Common myeloid progenitor, CD34-positive (primary cell): ENCODE measurements at regions not wholly inside any gene's neighbourhood (a gene's known extent, or its start where the extent isn't known, plus 50 kb on each side); places are given as distances from the start of the nearest gene placed in this dataset.
"Not testable (repeated sequence)": the region's sequence is repeated elsewhere in the genome, so short reads cannot be mapped to it uniquely, and the experiment has no call there.

ENCODE experiments used
- CTCF ChIA-PET: fragments of 350-600 bp; sonication (Branson Sonifier 250); formaldehyde crosslinking; loops from one replicate; lab custom pipeline; 2021; ENCODE audit warnings: antibody characterized with exemption; lab: Charles Lee
- POLR2A ChIA-PET: fragments of 350-600 bp; sonication (Branson Sonifier 250); formaldehyde crosslinking; loops from one replicate; lab custom pipeline; 2021; ENCODE audit warnings: antibody characterized with exemption; lab: Charles Lee
- DNase-seq, 3 donors: peaks; one replicate each; pipeline versions ENCODE4 v3.0.0 to v3.0.0-alpha.2; 2013
- H3K27ac ChIP-seq, 2 experiments: 1 replicate in 1 of 2; 2 replicates in 1 of 2; pipeline ENCODE4 v1.7.0; 2013; ENCODE audit warnings: inconsistent platforms in 2 of 2, low read length in 2 of 2, mild to moderate bottlenecking in 2 of 2, low read depth in 1 of 2, moderate library complexity in 1 of 2; ENCODE audit not compliant: severe bottlenecking in 2 of 2, insufficient read depth in 1 of 2, poor library complexity in 1 of 2
- H3K27me3 ChIP-seq, 5 experiments: replicated peaks in 2 of 5; 1 replicate in 3 of 5; 2 replicates in 2 of 5; pipeline versions ENCODE4 v1.6.1 to v1.7.0; 2013; ENCODE audit warnings: low read length in 4 of 5, mild to moderate bottlenecking in 2 of 5, moderate library complexity in 2 of 5, inconsistent platforms in 1 of 5; ENCODE audit not compliant: insufficient read depth in 5 of 5, control insufficient read depth in 4 of 5
- H3K36me3 ChIP-seq, 4 experiments: 1 replicate in 2 of 4; 2 replicates in 2 of 4; pipeline versions ENCODE4 v1.6.1 to v1.7.0; 2013; ENCODE audit warnings: low read length in 3 of 4, control low read depth in 1 of 4, mild to moderate bottlenecking in 1 of 4; ENCODE audit not compliant: control insufficient read depth in 4 of 4, insufficient read depth in 4 of 4
- H3K4me1 ChIP-seq, 4 experiments: 1 replicate in 3 of 4; 2 replicates in 1 of 4; pipeline versions ENCODE4 v1.6.1 to v1.7.1; 2013; ENCODE audit warnings: low read length in 3 of 4, mild to moderate bottlenecking in 3 of 4, control low read depth in 1 of 4, inconsistent platforms in 1 of 4, moderate library complexity in 1 of 4; ENCODE audit not compliant: control insufficient read depth in 4 of 4, insufficient read depth in 4 of 4; ENCODE audit errors: control extremely low read depth in 1 of 4
- H3K4me3 ChIP-seq, 7 experiments: 1 replicate in 4 of 7; 2 replicates in 3 of 7; pipeline versions ENCODE4 v1.5.1 to v1.7.0; 2013; ENCODE audit warnings: mild to moderate bottlenecking in 7 of 7, low read length in 6 of 7, moderate library complexity in 6 of 7, inconsistent platforms in 2 of 7, low read depth in 2 of 7, control low read depth in 1 of 7; ENCODE audit not compliant: insufficient read depth in 4 of 7, control insufficient read depth in 1 of 7; ENCODE audit errors: extremely low read depth in 1 of 7
- H3K9me3 ChIP-seq, 5 experiments: 1 replicate in 4 of 5; 2 replicates in 1 of 5; pipeline versions ENCODE4 v1.6.1 to v1.7.1; 2013; ENCODE audit warnings: low read length in 4 of 5, mild to moderate bottlenecking in 2 of 5, inconsistent platforms in 1 of 5, low read depth in 1 of 5, moderate library complexity in 1 of 5; ENCODE audit not compliant: control insufficient read depth in 4 of 5, insufficient read depth in 2 of 5; ENCODE audit errors: control extremely low read depth in 1 of 5
- WGBS: methylation state at CpG from one replicate; pipeline ENCODE4 v1.1.5; 2013; ENCODE audit not compliant: insufficient coverage; 5-methylcytosine and 5-hydroxymethylcytosine counted together

- WGBS = 100% methylated on average over 1 of the region's 13 CpGs
- H3K4me1 ChIP-seq, H3K27ac ChIP-seq, DNase-seq, H3K27me3 ChIP-seq, H3K36me3 ChIP-seq, H3K4me3 ChIP-seq, CTCF ChIA-PET, POLR2A ChIA-PET, H3K9me3 ChIP-seq: not testable (repeated sequence)
Observed at GRCh38 chr2:221984376-221984775, 314.4 kb downstream of the PAX3 start.

GRCh38 chr2:221981912-221982470, 316.8 kb downstream of the PAX3 start:
- ChIA-PET CTCF (no interaction called here), POLR2A (no interaction called here)
- Histone ChIP-seq H3K9me3 (no peaks in the 10 kb centered on the region), H3K4me3 (no peak overlapping the region), H3K27ac (no peak overlapping the region), H3K4me1 (no peaks in the 10 kb centered on the region), H3K36me3 (no peaks in the 10 kb centered on the region), H3K27me3 (peaks cover 0 to 2% (median 0%) of the 10 kb centered on the region in 5 experiments)
- no peak for DNase-seq
- WGBS = 40% methylated on average over 2 of the region's 4 CpGs

GRCh38 chr2:221975151-221975550, 323.6 kb downstream of the PAX3 start:
- Histone ChIP-seq H3K4me3 (no peak overlapping the region), H3K9me3 (no peaks in the 10 kb centered on the region), H3K36me3 (no peaks in the 10 kb centered on the region), H3K27me3 (peaks cover 0 to 4% (median 0%) of the 10 kb centered on the region in 5 experiments), H3K27ac (no peak overlapping the region), H3K4me1 (no peaks in the 10 kb centered on the region)
- no peak for DNase-seq
- WGBS = 80% methylated on average over 2 of the region's 2 CpGs
- CTCF ChIA-PET = no interaction called here
- POLR2A ChIA-PET = no interaction called here

GRCh38 chr2:221973902-221974301, 324.9 kb downstream of the PAX3 start:
- WGBS = no CpG with 5 or more reads among the region's 2 CpGs
- POLR2A ChIA-PET = no interaction called here

GRCh38 chr2:221973502-221973901, 325.3 kb downstream of the PAX3 start:
- H3K4me3 ChIP-seq = no peak overlapping the region

More at GRCh38 chr2:221973902-221974301, 324.9 kb downstream of the PAX3 start:
- H3K36me3 ChIP-seq = no peaks in the 10 kb centered on the region
- DNase-seq = no peak
- no peaks in the 10 kb centered on the region for H3K4me1 ChIP-seq
- H3K4me3 ChIP-seq = no peak overlapping the region
- no peaks in the 10 kb centered on the region for H3K9me3 ChIP-seq
- H3K27me3 ChIP-seq = peaks cover 0 to 4% (median 0%) of the 10 kb centered on the region in 5 experiments
- H3K27ac ChIP-seq = no peak overlapping the region
- CTCF ChIA-PET = no interaction called here

GRCh38 chr2:221972813-221973478, 325.9 kb downstream of the PAX3 start:
- H3K9me3 ChIP-seq = no peaks in the 10 kb centered on the region
- H3K4me3 ChIP-seq = no peak overlapping the region
- WGBS = 96% methylated on average over 4 of the region's 6 CpGs
- ChIA-PET CTCF (no interaction called here), POLR2A (no interaction called here)
- H3K27ac ChIP-seq = no peak overlapping the region
- no peaks in the 10 kb centered on the region for H3K4me1 ChIP-seq
- H3K27me3 ChIP-seq = peaks cover 0 to 4% (median 0%) of the 10 kb centered on the region in 5 experiments
- H3K36me3 ChIP-seq = no peaks in the 10 kb centered on the region
- DNase-seq = no peak

More at GRCh38 chr2:221973502-221973901, 325.3 kb downstream of the PAX3 start:
- ChIA-PET CTCF (no interaction called here), POLR2A (no interaction called here)
- H3K27me3 ChIP-seq = peaks cover 0 to 4% (median 0%) of the 10 kb centered on the region in 5 experiments
- no peak overlapping the region for H3K27ac ChIP-seq
- no peaks in the 10 kb centered on the region for H3K36me3 ChIP-seq
- 100% methylated on average over 1 of the region's 3 CpGs for WGBS
- no peaks in the 10 kb centered on the region for H3K4me1 ChIP-seq
- DNase-seq = no peak
- H3K9me3 ChIP-seq = no peaks in the 10 kb centered on the region

- no peaks in the 10 kb centered on the region for H3K36me3 ChIP-seq
- H3K4me3 ChIP-seq = no peak overlapping the region
- 85% methylated on average over 2 of the region's 3 CpGs for WGBS
- H3K27ac ChIP-seq = no peak overlapping the region
- ChIA-PET POLR2A (interaction anchor here (0.6 kb wide), 1 partner anchor 34 kb away, joined by 3 read pairs; no protein-coding TSS in a partner anchor), CTCF (interaction anchor here (0.7 to 1.5 kb wide), 3 partner anchors 9 to 55 kb away, joined by 3 to 5 read pairs (median 4); no protein-coding TSS in a partner anchor)
- no peak for DNase-seq
- no peaks in the 10 kb centered on the region for H3K9me3 ChIP-seq
- peaks cover 0 to 3% (median 0%) of the 10 kb centered on the region in 5 experiments for H3K27me3 ChIP-seq
- no peaks in the 10 kb centered on the region for H3K4me1 ChIP-seq
Observed at GRCh38 chr2:221970389-221970788, 328.4 kb downstream of the PAX3 start.
